HG03095 (cell line): ENCODE measurements at regions not wholly inside any gene's neighbourhood (a gene's known extent, or its start where the extent isn't known, plus 50 kb on each side); places are given as distances from the start of the nearest gene placed in this dataset.
"Not testable (repeated sequence)": the region's sequence is repeated elsewhere in the genome, so short reads cannot be mapped to it uniquely, and the experiment has no call there.

ENCODE experiments used
- ATAC-seq: cut with Tn5 transposase; IDR thresholded peaks from one replicate; pipeline ENCODE4 v1.9.1; 2021; ENCODE audit warnings: moderate library complexity; ENCODE audit not compliant: unreplicated experiment

DNA sequence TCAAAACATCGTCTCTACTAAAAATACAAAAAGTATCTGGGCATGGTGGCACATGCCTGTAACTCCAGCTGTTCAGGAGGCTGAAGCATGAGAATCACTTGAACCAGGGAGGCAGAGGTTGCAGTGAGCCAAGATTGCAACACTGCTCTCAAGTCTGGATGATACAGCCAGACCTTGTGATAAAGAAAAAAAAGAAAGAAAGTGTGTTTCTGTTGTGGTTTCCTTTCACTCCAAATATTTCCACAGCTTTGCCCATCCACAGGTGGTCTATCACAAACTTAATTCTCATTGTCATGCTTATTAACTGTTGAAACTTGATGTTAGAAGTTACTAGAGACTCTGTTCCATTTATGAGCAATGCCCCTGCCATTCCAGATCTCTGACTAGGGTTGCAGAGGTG lies 316.0 kb upstream of the SEMA3C start:
- ATAC-seq: no peak

GRCh38 chr7:81233208-81233940 lies 314.5 kb upstream of the SEMA3C start:
- no peak for ATAC-seq

DNA sequence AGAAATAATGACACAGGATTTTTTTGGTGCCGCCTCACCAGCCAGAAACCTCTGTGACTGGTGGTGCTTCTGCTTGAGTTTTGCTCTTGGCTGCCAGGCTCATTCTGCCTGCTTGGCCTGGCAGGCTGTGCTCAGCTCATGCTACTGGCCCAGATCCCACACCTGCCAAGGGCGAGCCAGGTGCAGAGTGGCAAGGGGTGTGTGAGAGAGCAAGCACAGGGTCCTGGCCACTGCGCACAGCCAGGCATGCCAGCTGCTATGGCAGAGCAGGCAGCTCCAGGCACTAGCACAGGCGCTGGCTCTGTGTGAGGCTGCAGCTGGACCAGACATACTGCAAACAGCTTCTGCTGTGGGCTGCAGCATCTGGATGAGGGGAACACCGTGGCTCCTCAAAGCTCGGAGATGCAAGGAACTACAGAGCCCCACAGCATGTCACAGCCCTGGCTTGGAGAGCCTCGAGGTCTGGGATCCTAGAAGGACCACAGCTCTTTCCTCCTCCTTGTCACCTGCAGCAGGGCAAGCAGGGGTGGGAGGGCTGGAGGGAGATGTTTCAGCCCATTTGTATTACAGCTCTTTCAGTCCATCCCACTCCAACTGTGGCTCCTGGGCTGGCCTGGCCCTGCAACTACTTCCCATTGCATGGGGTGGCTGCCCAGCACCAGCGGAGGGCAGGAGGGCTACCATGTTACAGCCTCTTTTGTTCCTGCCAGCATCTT lies 313.4 kb upstream of the SEMA3C start:
- ATAC-seq: no peak

DNA sequence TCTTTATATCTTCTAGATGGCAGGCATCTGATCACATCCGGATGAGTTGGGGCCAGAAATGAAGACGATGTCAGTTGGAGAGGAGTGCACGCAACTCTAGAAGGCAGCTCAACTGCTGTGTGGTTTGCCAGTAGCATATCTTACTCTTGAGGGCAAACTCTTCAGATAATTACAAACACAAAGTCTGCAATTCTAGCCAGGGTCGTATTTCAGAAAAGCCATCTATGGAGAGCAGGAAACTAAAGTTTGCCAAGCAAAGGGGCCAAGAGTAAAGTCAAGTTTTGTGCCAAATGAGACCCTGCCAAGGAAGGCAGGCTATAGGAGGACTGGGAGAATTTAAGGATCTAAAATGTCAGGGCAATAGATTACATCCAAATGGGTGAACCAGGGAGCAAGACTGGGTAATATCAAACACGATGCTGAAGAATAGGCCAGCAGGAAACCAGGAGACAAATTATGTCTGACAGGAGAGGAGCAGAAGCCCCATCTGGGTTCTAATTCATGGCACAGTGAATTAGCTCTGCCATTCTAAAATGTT lies 312.5 kb upstream of the SEMA3C start:
- ATAC-seq: no peak

GRCh38 chr7:81226234-81226633 lies 307.4 kb upstream of the SEMA3C start:
- no peak for ATAC-seq

- not testable (repeated sequence) for ATAC-seq
Observed at GRCh38 chr7:81222692-81223091, 303.8 kb upstream of the SEMA3C start.

- no peak for ATAC-seq
Observed at GRCh38 chr7:81221527-81222217, 302.8 kb upstream of the SEMA3C start.

DNA sequence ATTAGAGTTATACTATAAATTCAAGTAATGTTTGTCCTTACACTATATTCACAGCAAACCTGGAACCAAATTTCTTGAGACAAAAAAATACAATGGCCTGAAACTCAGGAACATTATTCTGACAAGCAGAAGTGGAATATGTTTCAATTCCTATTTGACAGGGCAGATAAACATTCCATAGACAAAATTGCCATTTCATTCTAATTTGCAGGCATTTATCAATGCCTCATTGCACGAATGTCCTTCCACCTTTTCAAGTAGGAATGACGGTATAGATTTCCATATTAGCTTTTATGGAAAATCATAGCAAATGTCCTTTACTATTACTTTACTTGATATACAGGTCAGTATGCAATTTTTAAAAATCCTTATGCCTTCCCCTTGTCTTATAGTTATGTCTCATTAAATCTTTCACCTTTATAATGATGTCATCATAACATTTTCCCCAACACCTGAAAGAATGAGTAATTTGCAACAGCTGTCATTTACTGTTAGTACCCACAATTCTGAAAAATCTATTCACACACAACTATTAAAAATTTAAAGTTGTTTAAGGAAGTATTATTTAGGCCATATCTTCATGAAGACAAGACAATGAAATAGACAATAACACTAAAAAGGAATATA lies 299.7 kb upstream of the SEMA3C start:
- no peak for ATAC-seq

DNA sequence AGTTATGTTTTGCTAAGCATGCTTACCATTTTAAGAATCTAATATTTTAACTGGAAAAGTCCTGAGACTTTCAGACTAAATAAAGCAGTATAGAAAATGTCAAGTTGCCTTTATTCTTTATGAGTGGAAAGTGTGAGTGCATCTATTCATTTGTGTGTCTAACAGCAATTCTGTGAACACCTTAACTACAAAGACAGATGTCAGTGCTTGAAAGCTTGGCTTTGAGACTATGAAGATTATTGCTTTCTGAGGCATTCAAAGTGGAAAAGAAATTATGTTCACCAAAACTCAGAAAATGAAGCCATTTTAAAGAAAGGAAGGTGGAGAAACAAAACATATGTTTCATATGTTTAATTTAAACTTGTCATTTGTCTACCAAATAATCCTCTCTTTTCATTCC lies 294.5 kb upstream of the SEMA3C start:
- no peak for ATAC-seq

DNA sequence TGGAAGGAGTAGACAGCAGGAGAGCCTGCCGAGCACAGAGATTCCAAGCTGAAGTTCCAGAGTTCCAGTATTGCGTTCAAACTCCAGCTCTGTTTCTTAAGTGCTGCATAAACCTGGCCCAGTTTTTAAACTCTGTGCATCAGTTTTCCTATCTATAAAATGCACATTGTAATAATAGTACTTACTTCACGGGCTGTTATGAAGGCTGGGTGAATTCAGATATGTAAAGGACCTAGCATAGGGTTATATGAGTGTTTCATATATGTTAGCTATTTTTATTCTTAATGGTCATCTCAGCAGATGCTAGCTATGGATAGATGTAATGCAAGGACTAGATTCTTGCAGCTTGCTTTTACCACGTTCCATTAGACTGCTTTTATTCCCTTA lies 293.1 kb upstream of the SEMA3C start:
- ATAC-seq: no peak

GRCh38 chr7:81211204-81211933 lies 292.5 kb upstream of the SEMA3C start:
- no peak for ATAC-seq

DNA sequence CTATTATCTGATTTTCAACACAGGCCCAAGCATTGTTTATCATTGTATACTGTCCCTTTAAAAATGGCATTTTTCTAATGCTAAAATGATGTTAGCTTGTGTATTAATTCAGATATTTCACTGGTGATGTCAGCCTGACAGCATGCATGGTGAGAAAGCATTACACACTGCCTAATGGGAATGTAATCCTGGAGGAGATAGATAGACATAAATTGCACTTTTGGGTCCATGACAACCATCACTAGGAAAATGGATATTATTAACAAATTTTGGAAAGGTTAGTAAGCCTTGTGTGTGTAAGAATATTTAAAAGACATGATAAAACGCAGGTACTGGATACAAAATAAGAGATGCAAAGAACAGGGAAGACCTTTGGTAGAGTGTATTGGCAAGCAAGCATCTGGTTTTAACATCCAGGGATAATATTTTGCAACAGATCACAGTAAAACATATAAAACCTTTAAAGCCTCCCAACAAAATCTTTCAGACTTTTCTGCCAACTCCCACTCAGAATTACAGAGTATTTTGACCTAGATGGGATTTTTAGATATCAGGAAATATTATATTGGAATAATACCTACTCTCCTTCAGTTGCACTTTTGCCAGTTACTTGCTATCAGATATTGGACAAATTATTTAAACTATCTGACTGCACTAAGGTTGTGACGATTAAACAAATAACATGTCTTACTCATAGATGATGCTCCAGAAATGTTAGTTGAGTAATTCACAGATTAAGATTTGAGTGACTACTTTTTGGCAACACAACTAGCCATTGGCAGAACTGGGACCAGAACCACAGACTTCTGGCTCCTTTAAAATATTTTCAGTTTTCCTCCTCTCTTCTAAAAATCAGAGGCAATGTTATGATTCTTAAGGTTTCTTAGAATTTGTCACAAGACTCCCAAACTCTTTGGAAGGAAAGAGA lies 291.6 kb upstream of the SEMA3C start:
- ATAC-seq: no peak

DNA sequence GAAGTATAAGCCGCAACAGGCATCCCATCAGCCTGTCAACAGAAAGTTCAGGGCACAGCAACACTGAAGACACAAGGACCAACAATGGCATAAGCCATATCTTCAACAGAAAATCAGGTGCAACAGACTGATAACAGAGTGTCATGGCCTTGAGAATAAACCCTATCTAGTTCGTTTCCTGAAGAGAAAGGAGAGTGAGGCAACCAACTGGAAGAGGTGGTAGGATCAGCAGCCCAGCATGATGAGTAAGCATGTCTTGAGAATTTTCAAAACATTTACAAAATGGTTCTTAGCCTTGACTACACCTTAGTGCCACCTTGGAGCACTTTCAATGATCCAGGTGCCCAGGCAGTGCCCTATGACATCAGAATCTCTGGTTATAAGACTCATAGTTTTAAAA lies 290.2 kb upstream of the SEMA3C start:
- ATAC-seq: no peak

DNA sequence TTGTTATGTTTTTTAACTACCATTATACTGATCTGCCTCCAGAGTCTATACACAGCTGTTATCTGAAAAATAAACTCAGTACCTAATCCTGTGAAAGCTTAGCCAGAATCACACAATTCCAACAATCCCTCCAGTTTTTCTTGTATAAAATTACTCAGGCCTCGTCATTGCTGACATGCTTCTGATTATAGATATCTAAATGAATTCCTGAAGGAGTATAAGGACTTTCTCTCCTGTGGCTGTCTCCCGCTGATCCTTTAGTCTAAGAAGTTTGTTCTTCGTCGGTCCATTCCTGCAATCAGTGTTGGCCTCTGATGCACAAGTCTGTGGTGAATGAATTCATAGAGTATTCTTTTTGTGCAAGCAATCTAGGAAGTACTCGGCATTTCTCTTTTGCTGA lies 288.9 kb upstream of the SEMA3C start:
- ATAC-seq: no peak

DNA sequence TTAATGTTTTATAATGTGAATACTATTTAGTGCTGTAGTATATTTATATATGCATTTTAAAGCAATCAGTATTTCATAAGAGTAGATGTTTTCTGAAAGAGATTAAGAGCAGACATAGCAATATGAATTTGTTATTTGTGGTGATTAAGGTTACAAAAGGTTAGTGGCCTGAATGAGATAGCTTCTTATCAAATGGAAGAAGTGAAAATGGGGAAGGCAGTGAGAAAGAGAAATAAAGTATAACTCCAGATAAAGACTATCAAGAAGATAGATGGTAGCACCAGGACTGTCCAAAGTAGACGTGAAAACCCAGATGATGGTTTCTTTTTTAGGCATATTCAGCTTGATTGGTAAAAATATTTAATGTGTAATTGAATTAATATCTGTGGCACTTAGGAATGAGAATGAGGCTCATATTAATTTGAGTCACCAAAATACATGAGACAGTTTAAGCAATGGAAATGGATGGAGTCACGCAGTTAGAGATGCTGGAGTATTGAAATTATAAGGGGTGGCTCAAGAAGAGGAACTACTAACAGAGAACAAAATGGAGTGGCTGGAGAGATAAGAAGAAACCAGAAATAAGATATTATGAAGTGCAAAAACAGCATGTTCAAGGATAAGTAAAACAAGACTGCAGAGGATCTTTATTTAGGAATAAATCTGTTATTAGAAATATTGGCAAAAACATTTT lies 288.0 kb upstream of the SEMA3C start:
- ATAC-seq: no peak

GRCh38 chr7:81206217-81206616 lies 287.4 kb upstream of the SEMA3C start:
- ATAC-seq: no peak

- ATAC-seq: no peak
Observed at GRCh38 chr7:81201188-81201587, 282.3 kb upstream of the SEMA3C start.

DNA sequence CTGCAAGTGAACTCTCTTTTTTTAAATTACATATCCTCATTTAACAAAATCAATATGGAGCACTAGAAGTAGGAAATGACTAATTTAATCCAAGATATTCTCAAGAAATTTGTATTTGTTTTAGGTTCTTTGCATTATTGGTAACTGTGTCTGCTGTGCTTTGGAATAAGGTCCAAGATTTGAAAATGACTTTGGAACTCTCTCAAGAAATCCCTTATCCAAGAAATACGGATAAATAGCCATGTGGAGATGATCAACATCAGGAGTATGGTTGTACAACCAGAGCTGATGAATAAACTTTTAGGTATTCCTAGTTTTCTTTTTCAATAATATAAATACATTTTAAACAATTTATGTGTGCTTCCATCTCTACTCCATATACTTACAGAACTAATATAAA lies 279.9 kb upstream of the SEMA3C start:
- no peak for ATAC-seq

- no peak for ATAC-seq
Observed at GRCh38 chr7:81197266-81197665, 278.4 kb upstream of the SEMA3C start.
